ENCODE measurements at regions not wholly inside any gene's neighbourhood (a gene's known extent, or its start where the extent isn't known, plus 50 kb on each side); places are given as distances from the start of the nearest gene placed in this dataset.
"Not testable (repeated sequence)": the region's sequence is repeated elsewhere in the genome, so short reads cannot be mapped to it uniquely, and the experiment has no call there.

- peak; percentile 69 for DNase-seq (ENCODE audit: low read depth)
Observed at GRCh38 chr5:84885485-84886258, 501.0 kb upstream of the EDIL3 start.

GRCh38 chr5:84881737-84882136 lies 497.1 kb upstream of the EDIL3 start:
- DNase-seq (ENCODE audit: low read depth) = no peak

GRCh38 chr5:84874196-84874595 lies 489.5 kb upstream of the EDIL3 start:
- DNase-seq (ENCODE audit: low read depth) = no peak

- no peak for DNase-seq (ENCODE audit: low read depth)
Observed at GRCh38 chr5:84872768-84873167, 488.1 kb upstream of the EDIL3 start.

GRCh38 chr5:84870369-84870768 lies 485.7 kb upstream of the EDIL3 start:
- no peak for DNase-seq (ENCODE audit: low read depth)

- no peak for DNase-seq (ENCODE audit: low read depth)
Observed at GRCh38 chr5:84869675-84870074, 485.0 kb upstream of the EDIL3 start.

- DNase-seq (ENCODE audit: low read depth) = not testable (repeated sequence)
Observed at GRCh38 chr5:84863936-84864335, 479.3 kb upstream of the EDIL3 start.

- DNase-seq (ENCODE audit: low read depth) = no peak
Observed at GRCh38 chr5:84863020-84863419, 478.3 kb upstream of the EDIL3 start.

- no peak for DNase-seq (ENCODE audit: low read depth)
Observed at GRCh38 chr5:84862132-84862531, 477.5 kb upstream of the EDIL3 start.

GRCh38 chr5:84861306-84861705 lies 476.6 kb upstream of the EDIL3 start:
- DNase-seq (ENCODE audit: low read depth) = peak; percentile 0

GRCh38 chr5:84859056-84859455 lies 474.4 kb upstream of the EDIL3 start:
- DNase-seq (ENCODE audit: low read depth) = no peak

GRCh38 chr5:84831701-84832100 lies 447.0 kb upstream of the EDIL3 start:
- no peak for DNase-seq (ENCODE audit: low read depth)

GRCh38 chr5:84830265-84830664 lies 445.6 kb upstream of the EDIL3 start:
- no peak for DNase-seq (ENCODE audit: low read depth)

GRCh38 chr5:84825606-84826005 lies 440.9 kb upstream of the EDIL3 start:
- no peak for DNase-seq (ENCODE audit: low read depth)

- no peak for DNase-seq (ENCODE audit: low read depth)
Observed at GRCh38 chr5:84821924-84822323, 437.2 kb upstream of the EDIL3 start.

GRCh38 chr5:84817953-84818352 lies 433.3 kb upstream of the EDIL3 start:
- DNase-seq (ENCODE audit: low read depth) = no peak

GRCh38 chr5:84816746-84817547 lies 432.3 kb upstream of the EDIL3 start:
- no peak for DNase-seq (ENCODE audit: low read depth)

GRCh38 chr5:84816160-84816559 lies 431.5 kb upstream of the EDIL3 start:
- DNase-seq (ENCODE audit: low read depth) = no peak

- DNase-seq (ENCODE audit: low read depth) = no peak
Observed at GRCh38 chr5:84805473-84805872, 420.8 kb upstream of the EDIL3 start.

GRCh38 chr5:84796399-84796798 lies 411.7 kb upstream of the EDIL3 start:
- DNase-seq (ENCODE audit: low read depth) = no peak

GRCh38 chr5:84794486-84795035 lies 409.9 kb upstream of the EDIL3 start:
- no peak for DNase-seq (ENCODE audit: low read depth)

GRCh38 chr5:84791730-84792129 lies 407.1 kb upstream of the EDIL3 start:
- no peak for DNase-seq (ENCODE audit: low read depth)

- no peak for DNase-seq (ENCODE audit: low read depth)
Observed at GRCh38 chr5:84791138-84791537, 406.5 kb upstream of the EDIL3 start.
